ENCODE measurements at regions not wholly inside any gene's neighbourhood (a gene's known extent, or its start where the extent isn't known, plus 50 kb on each side); places are given as distances from the start of the nearest gene placed in this dataset.
"Not testable (repeated sequence)": the region's sequence is repeated elsewhere in the genome, so short reads cannot be mapped to it uniquely, and the experiment has no call there.

DNA sequence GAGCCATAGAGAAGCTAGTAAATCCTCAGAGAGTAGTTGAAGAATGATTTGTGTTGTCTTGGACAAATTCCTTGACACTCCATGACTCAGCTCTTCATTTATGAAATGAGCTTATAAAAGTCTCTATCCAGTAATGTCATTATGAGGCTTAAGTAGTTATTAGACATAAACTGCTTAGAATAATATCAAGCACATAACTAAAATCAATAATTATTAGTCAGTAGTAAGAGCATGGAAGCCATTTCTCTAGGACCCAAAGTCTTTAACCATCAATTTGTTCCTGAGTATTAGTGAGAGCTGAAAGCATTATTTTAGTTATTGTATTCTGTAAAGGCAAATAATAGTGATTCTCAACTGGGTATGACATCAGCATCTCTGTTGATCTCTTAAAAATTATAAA lies 1140.2 kb downstream of the HACE1 start:
- ATAC-seq (no peak), DNase-seq (ENCODE audit: low read depth, low spot score) (no peak)
- TF ChIP-seq SIN3A (IDR thresholded peaks at IDR 0.05; ENCODE audit: borderline replicate concordance, insufficient read depth, low read depth, low read length) (no peak), POLR2AphosphoS5 (IDR thresholded peaks at IDR 0.05; ENCODE audit: low read depth, low read length) (no peak), TCF7L2 (IDR thresholded peaks at IDR 0.05; ENCODE audit: low read depth, low read length) (no peak)
- TF ChIP-seq, protein P1, sequence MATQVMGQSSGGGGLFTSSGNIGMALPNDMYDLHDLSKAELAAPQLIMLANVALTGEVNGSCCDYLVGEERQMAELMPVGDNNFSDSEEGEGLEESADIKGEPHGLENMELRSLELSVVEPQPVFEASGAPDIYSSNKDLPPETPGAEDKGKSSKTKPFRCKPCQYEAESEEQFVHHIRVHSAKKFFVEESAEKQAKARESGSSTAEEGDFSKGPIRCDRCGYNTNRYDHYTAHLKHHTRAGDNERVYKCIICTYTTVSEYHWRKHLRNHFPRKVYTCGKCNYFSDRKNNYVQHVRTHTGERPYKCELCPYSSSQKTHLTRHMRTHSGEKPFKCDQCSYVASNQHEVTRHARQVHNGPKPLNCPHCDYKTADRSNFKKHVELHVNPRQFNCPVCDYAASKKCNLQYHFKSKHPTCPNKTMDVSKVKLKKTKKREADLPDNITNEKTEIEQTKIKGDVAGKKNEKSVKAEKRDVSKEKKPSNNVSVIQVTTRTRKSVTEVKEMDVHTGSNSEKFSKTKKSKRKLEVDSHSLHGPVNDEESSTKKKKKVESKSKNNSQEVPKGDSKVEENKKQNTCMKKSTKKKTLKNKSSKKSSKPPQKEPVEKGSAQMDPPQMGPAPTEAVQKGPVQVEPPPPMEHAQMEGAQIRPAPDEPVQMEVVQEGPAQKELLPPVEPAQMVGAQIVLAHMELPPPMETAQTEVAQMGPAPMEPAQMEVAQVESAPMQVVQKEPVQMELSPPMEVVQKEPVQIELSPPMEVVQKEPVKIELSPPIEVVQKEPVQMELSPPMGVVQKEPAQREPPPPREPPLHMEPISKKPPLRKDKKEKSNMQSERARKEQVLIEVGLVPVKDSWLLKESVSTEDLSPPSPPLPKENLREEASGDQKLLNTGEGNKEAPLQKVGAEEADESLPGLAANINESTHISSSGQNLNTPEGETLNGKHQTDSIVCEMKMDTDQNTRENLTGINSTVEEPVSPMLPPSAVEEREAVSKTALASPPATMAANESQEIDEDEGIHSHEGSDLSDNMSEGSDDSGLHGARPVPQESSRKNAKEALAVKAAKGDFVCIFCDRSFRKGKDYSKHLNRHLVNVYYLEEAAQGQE (IDR thresholded peaks at IDR 0.05; ENCODE audit: insufficient read depth in 1 of 2, low read depth in 2 of 2, low read length in 1 of 2) = no peak
- TF ChIP-seq, protein P2, sequence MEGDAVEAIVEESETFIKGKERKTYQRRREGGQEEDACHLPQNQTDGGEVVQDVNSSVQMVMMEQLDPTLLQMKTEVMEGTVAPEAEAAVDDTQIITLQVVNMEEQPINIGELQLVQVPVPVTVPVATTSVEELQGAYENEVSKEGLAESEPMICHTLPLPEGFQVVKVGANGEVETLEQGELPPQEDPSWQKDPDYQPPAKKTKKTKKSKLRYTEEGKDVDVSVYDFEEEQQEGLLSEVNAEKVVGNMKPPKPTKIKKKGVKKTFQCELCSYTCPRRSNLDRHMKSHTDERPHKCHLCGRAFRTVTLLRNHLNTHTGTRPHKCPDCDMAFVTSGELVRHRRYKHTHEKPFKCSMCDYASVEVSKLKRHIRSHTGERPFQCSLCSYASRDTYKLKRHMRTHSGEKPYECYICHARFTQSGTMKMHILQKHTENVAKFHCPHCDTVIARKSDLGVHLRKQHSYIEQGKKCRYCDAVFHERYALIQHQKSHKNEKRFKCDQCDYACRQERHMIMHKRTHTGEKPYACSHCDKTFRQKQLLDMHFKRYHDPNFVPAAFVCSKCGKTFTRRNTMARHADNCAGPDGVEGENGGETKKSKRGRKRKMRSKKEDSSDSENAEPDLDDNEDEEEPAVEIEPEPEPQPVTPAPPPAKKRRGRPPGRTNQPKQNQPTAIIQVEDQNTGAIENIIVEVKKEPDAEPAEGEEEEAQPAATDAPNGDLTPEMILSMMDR (IDR thresholded peaks at IDR 0.05) = no peak
- no TSS peak for BruUV-seq (replicated peaks)
- ChIA-PET CTCF (no interaction called here), POLR2A (no interaction called here)
- H3K36me3 ChIP-seq (ENCODE audit: control insufficient read depth, insufficient read depth, low read length) = no peaks in the 10 kb centered on the region; the same call in 1 of the 2 replicates
- in situ Hi-C loops (cut with HindIII; ENCODE audit: low pct_unique_long_range_greater_than_20kb, low sequenced_read_pairs) (no loop called here), intact Hi-C loops (cut with micrococcal nuclease; ENCODE audit: unreplicated experiment) (no loop called here)
- H3K27me3 ChIP-seq (ENCODE audit: control insufficient read depth, insufficient read depth, low read length) = no peaks in the 10 kb centered on the region
- H3K4me1 ChIP-seq (ENCODE audit: control insufficient read depth, insufficient read depth, low read length) = no peaks in the 10 kb centered on the region
- H3K4me3 ChIP-seq (ENCODE audit: low read depth in 2 of 2, low read length in 2 of 2) = no peak overlapping the region
- no peak overlapping the region for H3K27ac ChIP-seq (ENCODE audit: low read length)
- no peaks in the 10 kb centered on the region for H3K9me3 ChIP-seq (ENCODE audit: control insufficient read depth, insufficient read depth, low read depth, low read length)

DNA sequence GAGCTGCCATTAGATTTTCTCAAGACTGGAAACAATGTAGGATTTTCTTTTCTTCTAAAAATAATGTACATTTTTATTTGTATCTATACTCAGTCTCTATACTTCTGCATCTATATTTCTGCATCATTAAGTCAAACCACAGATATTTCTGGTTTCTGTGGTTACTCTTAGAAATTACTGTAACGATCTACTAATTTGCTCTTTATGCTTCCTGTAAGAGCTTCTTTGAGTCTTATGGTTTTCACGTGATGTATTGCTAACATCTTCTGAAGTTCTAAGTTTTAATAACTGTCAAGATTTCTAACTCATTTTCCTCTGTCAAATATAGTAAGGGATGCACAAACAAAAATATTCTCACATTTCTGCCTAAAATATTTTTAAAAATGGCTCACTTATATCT lies 1144.5 kb downstream of the HACE1 start:
- H3K9me3 ChIP-seq (ENCODE audit: control insufficient read depth, insufficient read depth, low read depth, low read length) = no peaks in the 10 kb centered on the region
- H3K27me3 ChIP-seq (ENCODE audit: control insufficient read depth, insufficient read depth, low read length) = no peaks in the 10 kb centered on the region
- DNase-seq (ENCODE audit: low read depth, low spot score) = no peak
- H3K4me3 ChIP-seq (ENCODE audit: low read depth in 2 of 2, low read length in 2 of 2) = no peak overlapping the region
- intact Hi-C loops (cut with micrococcal nuclease; ENCODE audit: unreplicated experiment) (no loop called here), in situ Hi-C loops (cut with HindIII; ENCODE audit: low pct_unique_long_range_greater_than_20kb, low sequenced_read_pairs) (no loop called here)
- no peak overlapping the region for H3K27ac ChIP-seq (ENCODE audit: low read length)
- CTCF ChIA-PET = no interaction called here
- BruUV-seq (replicated peaks) = no TSS peak
- no peak for TF ChIP-seq TCF7L2 (IDR thresholded peaks at IDR 0.05; ENCODE audit: low read depth, low read length)
- H3K36me3 ChIP-seq (ENCODE audit: control insufficient read depth, insufficient read depth, low read length) = no peaks in the 10 kb centered on the region; the same call in 1 of the 2 replicates
- POLR2A ChIA-PET = interaction anchor here (0.6 kb wide), 1 partner anchor 100 kb away, joined by 3 read pairs; no protein-coding TSS in a partner anchor
- no peaks in the 10 kb centered on the region for H3K4me1 ChIP-seq (ENCODE audit: control insufficient read depth, insufficient read depth, low read length)
- ATAC-seq = no peak

DNA sequence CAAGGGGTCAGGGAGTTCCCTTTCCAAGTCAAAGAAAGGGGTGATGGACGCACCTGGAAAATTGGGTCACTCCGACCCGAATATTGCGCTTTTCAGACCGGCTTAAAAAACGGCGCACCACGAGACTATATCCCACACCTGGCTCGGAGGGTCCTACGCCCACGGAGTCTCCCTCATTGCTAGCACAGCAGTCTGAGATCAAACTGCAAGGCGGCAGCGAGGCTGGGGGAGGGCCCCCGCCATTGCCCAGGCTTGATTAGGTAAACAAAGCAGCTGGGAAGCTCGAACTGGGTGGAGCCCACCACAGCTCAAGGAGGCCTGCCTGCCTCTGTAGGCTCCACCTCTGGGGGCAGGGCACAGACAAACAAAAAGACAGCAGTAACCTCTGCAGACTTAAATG lies 1150.5 kb downstream of the HACE1 start:
- H3K4me1 ChIP-seq (ENCODE audit: control insufficient read depth, insufficient read depth, low read length); H3K9me3 ChIP-seq (ENCODE audit: control insufficient read depth, insufficient read depth, low read depth, low read length); intact Hi-C loops (cut with micrococcal nuclease; ENCODE audit: unreplicated experiment); H3K27me3 ChIP-seq (ENCODE audit: control insufficient read depth, insufficient read depth, low read length); POLR2A ChIA-PET; BruUV-seq (replicated peaks); ATAC-seq; H3K4me3 ChIP-seq (ENCODE audit: low read depth in 2 of 2, low read length in 2 of 2); DNase-seq (ENCODE audit: low read depth, low spot score); H3K27ac ChIP-seq (ENCODE audit: low read length); CTCF ChIA-PET; in situ Hi-C loops (cut with HindIII; ENCODE audit: low pct_unique_long_range_greater_than_20kb, low sequenced_read_pairs); H3K36me3 ChIP-seq (ENCODE audit: control insufficient read depth, insufficient read depth, low read length): not testable (repeated sequence)

All from Panc1 (cell line).